CD4-positive, alpha-beta T cell (primary cell): ENCODE measurements at regions not wholly inside any gene's neighbourhood (a gene's known extent, or its start where the extent isn't known, plus 50 kb on each side); places are given as distances from the start of the nearest gene placed in this dataset.

Source experiments
- ATAC-seq: fragments of 200-7000 bp; cut with Tn5 transposase; one replicate; pipeline ENCODE4 v1.10.0; 2022; ENCODE audit warnings: mild to moderate bottlenecking; ENCODE audit not compliant: poor library complexity
- CTCF ChIA-PET: fragments of 350-600 bp; sonication (Branson Sonifier 250); formaldehyde crosslinking; loops from one replicate; lab custom pipeline; 2021; ENCODE audit warnings: antibody characterized with exemption, inconsistent platforms; lab: Charles Lee
- POLR2A ChIA-PET: fragments of 350-600 bp; sonication (Branson Sonifier 250); formaldehyde crosslinking; loops from one replicate; lab custom pipeline; 2021; ENCODE audit warnings: antibody characterized with exemption, inconsistent platforms; lab: Charles Lee
- DNase-seq, 14 experiments: peaks; one replicate each; pipeline ENCODE4 v3.0.0-alpha.2; 2013 to 2020; ENCODE audit warnings: mixed read lengths in 2 of 14
- H3K27ac ChIP-seq, 2 donors: one replicate each; pipeline versions ENCODE4 v1.5.1 to v1.7.0; 2013; ENCODE audit warnings: low read length in 2 of 2, low read depth in 1 of 2, mild to moderate bottlenecking in 1 of 2
- H3K27me3 ChIP-seq, 2 experiments: 1 replicate in 1 of 2; 2 replicates in 1 of 2; pipeline versions ENCODE4 v1.6.1 to v1.7.0; 2013; ENCODE audit warnings: low read length in 2 of 2, control low read depth in 1 of 2, mild to moderate bottlenecking in 1 of 2, moderate library complexity in 1 of 2; ENCODE audit not compliant: insufficient read depth in 2 of 2, control insufficient read depth in 1 of 2
- H3K36me3 ChIP-seq: one replicate; pipeline ENCODE4 v1.6.1; 2013; ENCODE audit warnings: low read length, control low read depth; ENCODE audit not compliant: insufficient read depth
- H3K4me1 ChIP-seq: one replicate; pipeline ENCODE4 v1.6.1; 2013; ENCODE audit warnings: low read length, control low read depth; ENCODE audit not compliant: insufficient read depth
- H3K4me3 ChIP-seq: one replicate; pipeline ENCODE4 v1.5.1; 2013; ENCODE audit warnings: mild to moderate bottlenecking, low read length, moderate library complexity
- H3K9me3 ChIP-seq, 2 experiments: 1 replicate in 1 of 2; 2 replicates in 1 of 2; pipeline versions ENCODE4 v1.6.1 to v1.7.0; 2013; ENCODE audit warnings: low read length in 2 of 2, mild to moderate bottlenecking in 2 of 2, control low read depth in 1 of 2, moderate library complexity in 1 of 2; ENCODE audit not compliant: control insufficient read depth in 1 of 2, insufficient read depth in 1 of 2
- H3K27ac Mint-ChIP-seq: one replicate; pipeline ENCODE4 v1.8.0; 2020; ENCODE audit warnings: mixed read lengths
- H3K27me3 Mint-ChIP-seq: one replicate; pipeline ENCODE4 v1.8.0; 2021; ENCODE audit warnings: mixed read lengths
- H3K36me3 Mint-ChIP-seq: one replicate; pipeline ENCODE4 v1.8.0; 2021; ENCODE audit warnings: low read depth, mixed read lengths
- H3K4me1 Mint-ChIP-seq: one replicate; pipeline ENCODE4 v1.8.0; 2021; ENCODE audit warnings: low read depth, mixed read lengths
- H3K4me3 Mint-ChIP-seq: one replicate; pipeline ENCODE4 v1.8.0; 2020; ENCODE audit warnings: mild to moderate bottlenecking, mixed read lengths
- H3K9me3 Mint-ChIP-seq: one replicate; pipeline ENCODE4 v1.8.0; 2020; ENCODE audit warnings: mixed read lengths
- CTCF ChIP-seq: fragments of 200-600 bp; IDR thresholded peaks from one replicate; pipeline ENCODE4 v1.8.0; 2022; ENCODE audit warnings: antibody characterized with exemption, mild to moderate bottlenecking
- intact Hi-C, 2 experiments: fragments of 100-400 bp; cut with DNase I in 1 of 2; cut with micrococcal nuclease in 1 of 2; formaldehyde crosslinking; loops; one replicate each; pipeline versions ENCODE4 v1.15.1 to v1.9.0; 2023 to 2025; cut with DNase I, micrococcal nuclease

- TF ChIP-seq CTCF = no peak
- Mint-ChIP-seq H3K4me3 (no peak overlapping the region), H3K36me3 (no peaks in the 10 kb centered on the region), H3K9me3 (no peaks in the 10 kb centered on the region), H3K27ac (no peak overlapping the region), H3K4me1 (no peaks in the 10 kb centered on the region), H3K27me3 (no peaks in the 10 kb centered on the region)
- Histone ChIP-seq H3K4me1 (no peaks in the 10 kb centered on the region), H3K9me3 (peaks cover 0 to 3% of the 10 kb centered on the region in 2 experiments), H3K4me3 (no peak overlapping the region), H3K27me3 (no peaks in the 10 kb centered on the region), H3K27ac (no peak overlapping the region), H3K36me3 (no peaks in the 10 kb centered on the region)
- ATAC-seq = no peak
- CTCF ChIA-PET = no interaction called here
- intact Hi-C loops = no loop called here
- no peak for DNase-seq
- POLR2A ChIA-PET = no interaction called here
Measured at GRCh38 chr15:96692826-96693225, 362.3 kb downstream of the NR2F2 start.

GRCh38 chr15:96693515-96693914, 363.0 kb downstream of the NR2F2 start:
- ATAC-seq (no peak), DNase-seq (no peak)
- Mint-ChIP-seq H3K27ac (no peak overlapping the region), H3K4me3 (no peak overlapping the region), H3K9me3 (no peaks in the 10 kb centered on the region), H3K4me1 (no peaks in the 10 kb centered on the region), H3K36me3 (no peaks in the 10 kb centered on the region), H3K27me3 (no peaks in the 10 kb centered on the region)
- intact Hi-C loops = no loop called here
- Histone ChIP-seq H3K9me3 (peaks cover 0 to 3% of the 10 kb centered on the region in 2 experiments), H3K4me1 (no peaks in the 10 kb centered on the region), H3K36me3 (no peaks in the 10 kb centered on the region), H3K27ac (no peak overlapping the region), H3K4me3 (no peak overlapping the region), H3K27me3 (no peaks in the 10 kb centered on the region)
- POLR2A ChIA-PET = no interaction called here
- no peak for TF ChIP-seq CTCF
- CTCF ChIA-PET = no interaction called here

- H3K27me3 Mint-ChIP-seq = no peaks in the 10 kb centered on the region
- no peaks in the 10 kb centered on the region for H3K36me3 Mint-ChIP-seq
- TF ChIP-seq CTCF = no peak
- H3K4me3 Mint-ChIP-seq = no peak overlapping the region
- Histone ChIP-seq H3K27ac (no peak overlapping the region), H3K4me3 (no peak overlapping the region), H3K36me3 (no peaks in the 10 kb centered on the region), H3K4me1 (no peaks in the 10 kb centered on the region), H3K9me3 (peaks cover 0 to 3% of the 10 kb centered on the region in 2 experiments), H3K27me3 (no peaks in the 10 kb centered on the region)
- no peaks in the 10 kb centered on the region for H3K9me3 Mint-ChIP-seq
- DNase-seq (no peak), ATAC-seq (no peak)
- no peak overlapping the region for H3K27ac Mint-ChIP-seq
- ChIA-PET CTCF (no interaction called here), POLR2A (no interaction called here)
- no peaks in the 10 kb centered on the region for H3K4me1 Mint-ChIP-seq
- intact Hi-C loops = no loop called here
Measured at GRCh38 chr15:96693990-96694517, 363.6 kb downstream of the NR2F2 start.
